G401 (cell line): ENCODE measurements at regions not wholly inside any gene's neighbourhood (a gene's known extent, or its start where the extent isn't known, plus 50 kb on each side); places are given as distances from the start of the nearest gene placed in this dataset.

Experiments
- DNase-seq: peaks from one replicate; pipeline ENCODE4 v3.0.0-alpha.2; 2015; ENCODE audit warnings: low spot score
- in situ Hi-C: cut with HindIII; loops from 2 replicates; pipeline ENCODE4 v1.10.0; 2016; ENCODE audit warnings: low sequenced_read_pairs, mixed read lengths

DNA sequence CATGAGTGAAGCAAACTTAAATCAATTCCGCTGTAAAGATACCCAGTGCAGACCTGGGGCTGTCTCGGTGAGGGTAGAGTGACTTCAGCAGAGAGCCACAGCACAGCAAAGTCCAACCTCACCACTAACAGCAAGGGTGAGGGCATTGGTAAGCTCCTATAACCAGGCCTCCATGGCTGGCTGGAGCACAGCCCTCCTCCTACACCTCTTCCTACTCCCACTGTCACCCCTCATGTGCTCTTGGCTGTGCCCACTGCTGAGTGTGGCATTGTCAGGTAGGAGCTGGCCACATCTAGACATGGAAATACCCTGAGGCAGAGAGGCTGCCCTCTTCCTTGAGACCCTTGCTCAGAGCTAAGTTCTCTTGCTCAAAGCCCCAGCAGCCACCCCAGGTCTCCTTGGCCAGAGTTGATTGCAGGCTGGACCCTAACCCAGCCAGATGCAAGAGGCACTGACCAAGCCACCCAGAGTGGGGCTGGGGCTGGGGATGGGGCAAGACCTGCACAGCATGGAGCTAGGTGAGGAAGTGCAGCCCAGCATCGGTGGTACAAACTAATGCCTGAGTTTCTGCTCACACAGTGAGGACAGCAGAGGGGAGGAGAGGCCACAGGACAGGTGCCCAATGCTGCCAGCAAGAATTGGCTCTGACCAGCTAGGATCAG, 77.6 kb upstream of the RAB6C start:
- DNase-seq = no peak
- in situ Hi-C loops = no loop called here

DNA sequence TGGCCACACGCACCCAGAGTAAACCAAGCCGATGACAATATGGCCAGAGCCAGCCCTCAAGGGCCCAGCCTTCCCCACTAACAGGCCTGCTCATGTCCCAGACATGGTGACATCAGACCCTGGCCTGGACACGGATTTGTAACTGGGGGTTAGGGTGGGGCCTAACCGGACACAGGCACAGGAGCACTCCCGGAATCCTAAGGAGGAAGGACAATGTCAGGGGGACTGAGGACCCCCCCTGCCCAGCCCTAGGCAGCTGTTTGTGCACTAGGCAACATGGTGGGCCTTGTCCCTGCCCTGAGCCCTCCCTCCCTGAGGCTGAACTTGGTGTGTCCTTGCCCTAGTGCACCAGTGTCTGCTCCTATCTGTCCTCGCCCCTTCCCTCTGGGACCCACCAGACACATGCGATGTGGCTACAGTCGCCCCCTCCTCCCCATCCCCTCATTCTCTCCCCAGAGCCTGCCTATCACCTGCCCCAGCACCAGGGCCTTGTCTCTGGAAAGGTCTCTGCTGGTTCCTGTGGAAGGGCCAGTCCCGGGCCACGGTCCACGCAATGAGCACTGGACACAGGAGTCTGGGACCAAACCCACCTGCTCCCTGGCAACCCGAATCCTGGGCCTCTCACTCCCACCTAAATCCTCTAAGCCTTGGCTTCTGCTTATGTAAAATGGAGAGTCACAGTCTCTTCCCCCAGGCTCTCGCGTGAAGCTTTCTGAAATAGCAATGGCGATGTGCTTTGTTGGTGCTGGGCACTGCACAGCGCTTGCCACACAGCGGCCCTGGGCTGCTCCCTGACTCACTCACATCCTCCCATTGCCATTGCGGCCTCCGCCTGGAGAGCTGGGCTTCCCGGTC, 76.5 kb upstream of the RAB6C start:
- in situ Hi-C loops = no loop called here
- no peak for DNase-seq

DNA sequence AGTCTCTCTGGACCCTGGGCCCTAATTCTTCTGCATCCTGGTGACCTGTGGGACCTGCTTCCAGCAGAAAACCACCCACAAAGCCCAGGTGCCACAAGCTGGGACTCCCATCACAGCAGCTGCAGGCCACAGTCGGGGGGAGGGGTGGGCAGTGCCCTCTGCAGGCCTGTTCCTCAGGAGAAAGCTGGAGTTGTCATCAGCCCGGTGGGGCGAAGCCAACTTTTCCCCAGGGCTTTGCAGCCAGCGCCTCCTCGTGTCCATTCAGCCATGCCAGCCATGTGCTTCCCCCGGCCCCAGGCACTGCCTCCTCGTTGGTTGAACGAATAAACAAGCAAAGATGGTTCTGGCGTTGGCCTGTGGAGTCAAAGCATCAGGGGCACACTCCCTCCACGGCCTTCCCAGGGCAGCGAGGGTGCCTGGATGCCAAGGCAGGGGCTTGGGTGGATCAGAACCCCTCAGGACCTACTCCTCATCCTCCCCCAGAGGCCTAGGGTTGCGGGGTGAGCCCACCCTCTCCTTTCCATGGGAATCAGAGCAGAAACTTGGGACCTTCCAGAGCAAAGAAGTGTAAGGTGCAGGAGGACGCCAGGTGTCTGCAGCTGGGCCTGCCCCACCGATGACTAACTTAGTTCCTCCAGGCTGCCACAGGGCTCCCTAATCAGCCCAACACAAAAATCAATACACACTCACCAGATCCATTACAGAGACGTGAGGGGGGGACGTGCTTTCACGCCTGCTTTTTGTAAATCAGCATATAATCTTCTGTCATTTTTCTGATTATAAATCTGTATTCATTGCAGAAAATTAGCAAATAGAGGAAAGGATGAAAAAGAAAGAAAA, 75.7 kb upstream of the RAB6C start:
- no peak for DNase-seq
- in situ Hi-C loops = no loop called here

DNA sequence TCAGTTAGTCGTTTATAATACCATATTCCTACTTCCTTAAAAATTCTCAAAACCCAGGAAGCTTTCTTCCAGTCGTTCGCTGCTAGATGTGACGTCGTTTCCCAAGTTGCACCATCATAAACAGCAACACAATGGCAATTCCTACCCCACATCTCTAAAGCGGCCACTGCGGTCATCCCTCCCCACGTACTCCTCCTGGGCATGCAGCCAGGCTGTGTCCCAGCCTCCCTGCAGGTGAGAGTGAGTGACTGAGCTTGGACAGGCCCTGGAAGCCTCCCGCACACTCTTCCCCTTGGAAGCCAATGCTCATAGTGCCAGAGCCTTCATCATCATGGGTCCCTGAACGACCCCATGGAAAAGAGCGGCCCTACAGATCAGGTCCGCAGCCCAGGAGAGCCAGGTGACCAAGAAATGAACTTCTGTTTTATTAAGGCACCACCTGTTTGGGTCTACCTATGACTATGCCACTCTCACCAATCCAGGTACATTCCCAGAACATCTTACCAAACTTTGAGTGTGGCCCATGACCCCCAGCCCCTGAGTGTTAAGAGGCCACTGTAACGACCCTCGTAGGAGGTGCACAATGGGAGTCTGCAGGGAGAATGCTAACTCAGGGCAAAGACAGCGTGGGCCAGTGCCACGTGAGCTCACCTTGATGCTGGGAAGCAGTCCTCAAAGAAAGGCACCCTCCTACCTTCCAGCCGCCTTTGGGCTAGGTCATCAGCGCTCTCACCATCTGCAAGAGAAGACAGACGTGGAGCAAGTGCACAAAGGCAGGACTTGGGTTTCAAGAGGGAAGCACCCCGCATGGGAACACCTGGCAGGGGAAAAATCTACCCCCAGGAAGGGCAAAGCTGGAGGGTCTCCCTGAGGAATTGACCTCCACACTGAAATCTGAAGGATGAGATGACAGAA, 74.7 kb upstream of the RAB6C start:
- in situ Hi-C loops = no loop called here
- no peak for DNase-seq

DNA sequence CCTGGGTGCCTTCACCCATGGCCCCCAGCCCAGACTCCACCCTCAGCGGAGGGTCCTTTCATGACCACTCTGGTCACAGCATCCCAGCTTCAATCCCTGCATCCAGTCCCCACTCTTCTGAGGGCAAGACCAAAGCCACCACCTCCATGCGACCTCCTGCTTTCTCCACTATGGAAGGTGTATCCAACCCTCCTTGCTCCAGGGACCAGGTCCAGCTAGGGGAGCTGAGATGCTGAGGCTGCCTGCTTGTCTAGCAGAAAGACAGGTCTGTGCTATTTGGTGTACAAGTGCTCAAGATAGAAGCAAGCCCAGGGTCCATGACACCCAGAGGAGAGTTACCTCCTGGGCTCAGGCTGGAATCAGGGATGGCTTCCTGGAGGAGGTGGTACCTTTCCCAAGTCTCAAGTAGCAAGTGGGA, 73.8 kb upstream of the RAB6C start:
- DNase-seq = no peak

DNA sequence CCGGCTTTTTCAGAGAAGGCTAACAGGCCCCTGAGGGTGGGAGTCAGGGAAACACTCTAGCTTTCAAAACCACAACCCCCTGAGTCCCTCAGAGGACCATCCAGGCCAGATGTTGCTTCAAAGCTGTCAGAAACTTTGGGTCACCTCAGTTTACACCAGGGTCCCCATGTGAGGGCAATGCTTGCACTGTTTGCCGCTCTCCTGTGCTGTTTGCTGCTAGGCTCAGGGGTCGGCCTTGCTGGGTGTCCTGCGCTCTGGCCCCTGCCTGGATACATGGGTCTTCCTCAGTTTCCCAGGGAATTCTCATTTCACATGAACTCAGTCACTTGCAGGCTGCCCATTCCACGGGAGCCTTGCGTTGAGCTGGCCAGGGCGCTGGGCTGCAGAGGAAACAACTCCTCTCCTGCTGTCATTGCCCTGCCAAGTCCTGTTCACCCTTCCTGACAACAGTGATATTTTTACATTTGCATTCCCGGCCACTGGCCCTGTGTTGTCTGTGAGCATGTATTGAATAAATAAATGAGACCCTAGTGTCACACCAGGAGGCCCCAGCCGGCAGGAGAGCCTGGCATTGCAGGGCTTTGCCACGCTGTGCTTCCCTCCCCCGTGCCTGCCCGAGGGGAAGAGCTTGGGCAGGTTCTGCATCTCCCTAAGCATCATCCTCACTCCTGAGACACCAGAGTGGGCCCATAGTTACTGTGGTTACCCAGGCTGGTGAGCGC, 73.2 kb upstream of the RAB6C start:
- in situ Hi-C loops = no loop called here
- DNase-seq = no peak

More for the DNA sequence above, 73.8 kb upstream of the RAB6C start:
- in situ Hi-C loops = no loop called here

DNA sequence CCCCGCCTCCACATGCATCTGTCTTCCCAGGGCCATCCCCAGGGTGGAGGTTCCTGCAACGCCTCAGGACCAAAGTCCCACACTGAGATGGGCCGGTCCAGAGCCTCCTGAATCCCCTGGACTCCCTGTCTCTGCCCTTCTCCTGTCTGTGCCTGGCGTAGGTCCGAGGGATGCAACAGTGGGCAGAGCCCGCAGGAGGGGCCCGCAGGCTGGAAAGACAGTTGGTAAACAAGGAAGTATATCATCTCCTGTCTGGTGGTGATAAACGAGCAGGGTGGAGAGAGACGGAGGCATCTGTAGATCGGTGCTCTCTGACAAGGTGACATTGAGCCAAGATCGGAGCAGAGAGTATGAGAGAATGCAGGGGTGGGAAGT, 72.6 kb upstream of the RAB6C start:
- no peak for DNase-seq
- in situ Hi-C loops = no loop called here

DNA sequence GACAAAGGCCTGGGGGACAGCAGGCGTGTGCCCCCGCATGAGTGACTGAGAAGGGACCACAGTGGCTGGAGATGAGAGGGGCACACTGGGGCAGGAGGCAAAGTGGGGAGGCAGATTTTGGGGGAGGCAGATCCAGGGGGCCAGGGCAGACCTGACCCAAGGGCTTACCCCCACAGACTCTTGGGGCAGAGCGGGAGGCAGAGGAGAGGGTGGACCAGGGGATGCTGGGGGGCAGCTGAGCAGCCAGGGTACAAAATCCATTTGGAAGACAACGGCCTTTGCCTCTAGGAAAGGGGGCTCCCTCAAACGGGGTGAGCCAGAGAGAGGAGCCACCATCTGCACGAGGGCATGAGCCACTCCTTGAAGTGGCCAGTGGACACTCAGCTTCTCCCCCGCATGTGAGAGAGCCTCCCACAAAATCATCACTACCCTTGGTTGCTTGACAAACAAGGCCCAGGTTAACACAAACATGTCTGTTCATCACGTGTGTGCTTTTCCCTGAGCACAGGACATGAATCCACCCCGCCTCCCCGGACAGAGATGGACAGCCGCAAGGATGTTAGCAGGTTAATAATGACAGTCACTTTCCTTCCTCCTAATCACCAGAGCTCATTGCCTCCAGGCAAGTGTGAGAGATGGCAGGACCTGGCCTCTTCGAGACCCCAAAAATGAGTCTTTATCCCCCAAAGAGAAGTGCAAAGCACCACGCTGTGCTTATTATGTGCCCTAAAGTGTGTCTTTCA, 72.0 kb upstream of the RAB6C start:
- DNase-seq = no peak
- in situ Hi-C loops = no loop called here

DNA sequence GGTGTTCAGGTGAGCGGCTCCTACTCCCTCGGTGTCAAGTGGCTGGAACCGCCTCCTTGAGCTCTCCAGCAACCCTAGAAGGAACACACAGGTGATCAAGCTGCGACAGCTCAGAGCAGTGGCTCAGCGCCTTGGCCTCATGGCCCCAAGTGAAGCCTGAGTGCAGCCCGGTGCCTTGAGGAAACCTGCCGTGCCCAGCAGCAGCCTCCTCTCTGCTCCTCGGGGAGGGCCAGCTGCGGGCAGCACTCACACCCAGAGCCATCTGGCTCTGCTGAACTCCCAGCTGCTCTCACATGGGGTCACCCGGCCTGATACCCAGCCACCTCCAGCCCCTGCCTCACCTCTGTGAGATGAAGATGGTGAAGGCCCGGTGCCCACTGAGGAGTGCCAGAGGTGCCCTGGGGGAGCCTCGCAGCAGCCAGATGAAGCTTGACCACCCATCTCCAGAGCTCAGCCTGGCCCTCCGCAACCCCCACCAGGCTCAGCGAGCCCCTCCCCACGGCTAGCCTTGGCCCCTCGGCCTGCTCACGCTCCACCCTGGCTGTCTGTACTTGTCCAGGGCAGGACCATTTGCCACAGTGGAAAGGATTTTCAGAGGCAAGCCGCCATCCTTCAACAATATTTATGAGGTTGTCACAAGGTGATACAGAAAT, 70.6 kb upstream of the RAB6C start:
- DNase-seq = no peak
- in situ Hi-C loops = no loop called here

DNA sequence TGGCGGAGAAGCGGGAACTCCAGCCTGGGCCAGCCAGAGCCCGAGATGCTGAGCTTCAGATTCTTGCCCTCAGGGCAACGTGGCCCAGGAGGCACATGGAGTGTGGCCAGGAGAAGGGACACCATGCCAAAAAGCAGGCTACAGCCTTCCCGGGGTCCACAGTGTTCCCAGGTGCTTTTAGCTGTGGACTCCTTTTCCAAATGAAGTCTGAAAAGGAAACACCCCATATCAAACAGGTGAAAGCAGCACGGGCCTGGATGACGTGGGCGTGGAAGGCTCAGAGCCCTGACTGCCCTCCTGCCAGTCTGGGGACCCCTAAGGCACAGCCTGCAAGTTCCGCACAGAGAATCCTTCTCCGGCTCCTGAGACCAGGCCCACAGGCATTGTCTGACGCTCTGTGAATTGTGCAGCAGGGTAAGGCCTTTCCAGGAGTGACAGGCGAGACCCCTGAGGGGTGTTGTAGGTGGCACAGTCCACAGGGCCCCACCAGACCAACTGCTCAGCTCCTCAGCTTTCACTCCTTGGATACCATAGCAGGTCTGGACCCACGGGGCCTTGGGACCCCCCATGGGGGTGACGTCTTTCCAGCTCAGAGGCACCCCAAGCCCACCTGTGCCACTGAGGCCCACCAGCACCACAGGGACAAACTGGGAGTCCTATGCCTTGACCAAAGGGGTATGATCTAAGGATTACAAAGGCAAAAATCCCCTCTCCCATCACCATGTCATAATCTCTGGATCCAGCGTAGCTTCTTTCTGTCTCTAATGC, 69.6 kb upstream of the RAB6C start:
- in situ Hi-C loops = no loop called here

DNA sequence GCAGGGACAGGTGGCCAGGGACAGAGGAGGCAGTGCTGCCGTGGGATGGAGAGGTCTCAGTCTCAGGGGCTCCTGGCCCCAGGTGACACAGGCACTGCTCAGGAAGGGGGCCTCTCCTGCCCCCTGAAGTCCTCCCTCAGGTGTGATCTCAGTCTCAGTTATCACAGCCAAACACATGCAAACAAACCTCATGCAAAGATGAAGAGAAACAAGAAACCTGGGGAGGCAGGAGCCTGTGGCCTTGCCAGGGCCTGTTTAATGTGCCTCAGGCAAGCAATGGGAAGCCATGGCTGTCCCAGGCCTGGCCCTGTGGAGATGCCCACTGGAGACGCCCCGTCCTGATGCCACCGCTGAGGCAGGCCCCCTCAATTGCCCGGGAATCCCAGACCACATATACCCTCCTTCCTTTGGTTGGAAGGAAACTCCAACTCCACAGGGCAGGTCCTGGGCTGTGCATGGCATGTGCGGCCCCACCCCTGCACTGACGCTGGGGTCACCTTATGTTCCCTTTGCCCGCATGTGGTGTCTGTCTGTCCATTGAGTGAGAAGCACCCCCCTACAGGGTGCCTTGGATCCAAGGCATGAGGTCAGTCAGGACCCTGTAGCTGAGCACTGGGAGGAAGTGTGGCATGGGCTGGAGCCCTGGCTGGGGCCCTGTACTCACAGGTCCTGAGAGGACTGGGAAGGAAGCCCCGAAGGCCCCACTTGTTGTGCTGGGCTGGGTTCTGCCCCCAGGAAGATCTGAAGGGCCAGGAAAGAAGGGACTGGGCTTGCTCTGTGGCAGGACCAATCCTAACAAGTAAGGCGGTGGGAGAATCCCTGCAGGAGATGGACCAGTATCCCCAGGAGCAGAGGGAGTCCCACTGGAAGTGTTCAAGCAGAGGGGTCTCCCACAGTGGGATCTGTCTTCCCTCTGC, 68.8 kb upstream of the RAB6C start:
- in situ Hi-C loops = no loop called here
- no peak for DNase-seq

More for the DNA sequence above, 69.6 kb upstream of the RAB6C start:
- DNase-seq = no peak

DNA sequence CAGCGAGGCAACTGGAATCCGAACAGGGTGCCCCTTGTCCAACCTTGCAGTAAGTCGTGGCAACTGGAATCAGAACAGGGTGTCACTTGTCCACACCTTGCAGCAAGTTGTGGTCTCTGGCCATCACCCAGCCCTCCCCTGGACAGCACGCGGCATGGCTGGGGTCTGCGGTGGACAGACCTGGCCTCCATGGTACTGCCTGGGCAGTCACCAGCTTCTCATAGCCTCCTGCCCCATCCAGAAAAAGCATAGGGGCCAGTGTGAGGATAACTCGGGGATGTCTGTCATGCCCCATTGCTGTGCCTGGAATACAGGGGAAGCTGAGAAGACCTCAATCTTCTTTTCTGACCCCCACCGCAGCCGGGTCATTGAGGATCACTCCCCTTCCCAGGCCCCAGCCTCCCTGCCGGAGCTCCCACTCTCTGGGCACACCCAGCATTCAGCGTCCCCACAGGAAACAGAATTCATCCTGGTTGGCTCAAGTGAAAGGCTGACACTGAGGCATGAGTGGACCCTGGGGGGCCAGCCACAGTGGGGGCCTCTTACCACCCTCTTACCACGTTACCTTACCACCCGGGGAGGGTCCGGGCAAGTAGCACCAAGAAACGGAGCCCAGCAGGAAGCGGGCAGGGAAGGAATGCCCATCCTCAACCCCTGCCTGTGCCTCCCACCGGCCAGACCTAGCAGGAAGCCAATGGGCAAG, 68.0 kb upstream of the RAB6C start:
- no peak for DNase-seq
- in situ Hi-C loops = no loop called here

DNA sequence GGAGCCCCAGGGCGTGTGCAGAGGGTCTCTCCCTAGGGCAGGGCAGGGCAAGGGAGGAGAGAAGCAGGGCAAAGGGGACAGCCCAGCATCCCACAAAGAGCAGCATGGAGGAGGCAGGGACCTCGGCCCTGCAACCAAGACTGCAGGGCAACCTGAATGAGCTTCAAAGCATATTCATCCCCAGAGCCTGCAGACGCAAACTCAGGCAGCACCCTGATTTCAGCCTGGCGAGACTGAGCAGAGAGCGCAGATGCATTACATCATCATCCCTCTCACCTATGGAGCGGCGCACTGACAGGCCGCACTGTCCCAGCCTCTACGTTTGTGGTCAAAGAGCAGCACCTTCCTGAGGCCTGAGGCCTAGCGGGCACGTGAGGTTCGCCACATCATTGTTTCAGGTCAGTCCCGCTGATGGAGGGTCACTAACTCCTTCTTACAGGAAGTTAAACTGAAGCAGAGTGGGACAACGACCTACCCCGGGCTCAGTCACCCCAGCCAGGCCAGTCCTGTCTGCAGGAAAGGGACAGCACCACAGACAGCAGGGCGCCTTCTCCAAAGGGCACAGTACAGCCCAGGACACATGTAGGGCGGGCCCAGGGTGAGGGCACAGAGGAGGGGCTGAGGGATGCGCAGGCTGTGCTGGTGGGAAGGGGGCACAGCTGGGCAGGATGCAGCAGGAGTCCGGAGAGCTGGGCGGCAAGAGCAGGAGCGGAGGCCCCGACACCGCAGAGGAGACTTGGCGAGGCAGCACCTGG, 67.2 kb upstream of the RAB6C start:
- DNase-seq = no peak

More for the DNA sequence above, 67.2 kb upstream of the RAB6C start:
- in situ Hi-C loops = no loop called here
